ENCODE measurements at regions not wholly inside any gene's neighbourhood (a gene's known extent, or its start where the extent isn't known, plus 50 kb on each side); places are given as distances from the start of the nearest gene placed in this dataset.

DNA sequence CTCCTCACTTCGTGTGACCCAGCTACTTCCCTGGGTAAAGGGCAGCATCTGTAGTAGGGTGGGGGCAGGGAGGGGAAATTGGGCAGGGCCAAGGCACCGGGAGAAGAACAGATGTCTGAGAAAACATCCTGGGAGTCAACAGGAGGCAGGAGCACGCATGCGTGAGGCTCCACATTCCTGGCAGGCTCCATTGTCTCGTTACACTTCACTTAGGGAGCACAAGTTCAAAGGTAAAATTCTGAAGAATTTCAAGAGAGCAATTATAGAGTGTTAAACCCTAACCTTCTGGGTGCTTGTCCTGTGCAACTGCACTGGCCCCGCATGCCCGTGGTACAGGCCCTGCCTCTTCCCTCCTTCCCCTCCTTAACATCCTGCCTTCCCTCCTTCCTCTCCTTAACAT lies 79.6 kb upstream of the POMP start:
- DNase-seq (ENCODE audit: extremely low read depth, insufficient read length) = no peak
- TF ChIP-seq CTCF (IDR thresholded peaks at IDR 0.05; ENCODE audit: insufficient read depth, low read length, poor library complexity, severe bottlenecking) = no peak
- no peaks in the 10 kb centered on the region for H3K27me3 ChIP-seq (replicated peaks; ENCODE audit: control insufficient read depth, insufficient read depth, low read length)
- no peak overlapping the region for H3K4me3 ChIP-seq (replicated peaks; ENCODE audit: low read depth, low read length)
- H3K36me3 ChIP-seq (ENCODE audit: control insufficient read depth, insufficient read depth, low read length) = no peaks in the 10 kb centered on the region

GRCh38 chr13:28576067-28576466 lies 81.1 kb upstream of the FLT1 start:
- no peak for TF ChIP-seq CTCF (IDR thresholded peaks at IDR 0.05; ENCODE audit: insufficient read depth, low read length, poor library complexity, severe bottlenecking)
- H3K27me3 ChIP-seq (replicated peaks; ENCODE audit: control insufficient read depth, insufficient read depth, low read length) = no peaks in the 10 kb centered on the region
- H3K4me3 ChIP-seq (replicated peaks; ENCODE audit: low read depth, low read length) = no peak overlapping the region
- no peaks in the 10 kb centered on the region for H3K36me3 ChIP-seq (ENCODE audit: control insufficient read depth, insufficient read depth, low read length)
- DNase-seq (ENCODE audit: extremely low read depth, insufficient read length) = no peak

- no peak overlapping the region for H3K4me3 ChIP-seq (replicated peaks; ENCODE audit: low read depth, low read length)
- no peak for DNase-seq (ENCODE audit: extremely low read depth, insufficient read length)
- H3K27me3 ChIP-seq (replicated peaks; ENCODE audit: control insufficient read depth, insufficient read depth, low read length) = no peaks in the 10 kb centered on the region
- H3K36me3 ChIP-seq (ENCODE audit: control insufficient read depth, insufficient read depth, low read length) = no peaks in the 10 kb centered on the region
- TF ChIP-seq CTCF (IDR thresholded peaks at IDR 0.05; ENCODE audit: insufficient read depth, low read length, poor library complexity, severe bottlenecking) = no peak
These were observed 80.3 kb upstream of the FLT1 start for GRCh38 chr13:28575200-28575599.

DNA sequence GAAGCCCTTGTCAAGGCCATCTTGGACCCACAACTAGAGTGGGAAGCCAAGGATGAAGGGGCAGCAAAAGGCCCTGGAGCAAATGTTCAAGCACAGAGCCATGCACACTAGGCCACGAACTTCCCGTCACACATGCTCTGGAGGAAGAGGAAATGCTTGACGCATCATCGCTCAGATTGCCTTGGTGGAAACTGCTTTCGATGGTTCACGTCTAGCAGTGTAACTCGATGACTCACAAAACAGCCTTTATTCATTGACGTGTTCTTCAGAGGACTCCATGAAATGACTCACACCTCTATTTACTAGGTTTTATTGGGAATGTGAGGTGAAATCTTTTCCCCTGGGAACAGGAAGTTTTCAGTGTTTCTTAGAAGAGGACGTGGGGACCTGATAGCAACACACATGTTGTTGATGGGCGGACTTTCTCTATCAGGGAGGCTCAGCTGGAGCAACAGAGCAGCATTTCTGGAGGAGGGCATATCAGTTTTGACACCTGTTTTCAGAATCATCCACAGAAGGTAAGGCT lies 79.8 kb upstream of the FLT1 start:
- Histone ChIP-seq H3K27me3 (replicated peaks; ENCODE audit: control insufficient read depth, insufficient read depth, low read length) (no peaks in the 10 kb centered on the region), H3K36me3 (ENCODE audit: control insufficient read depth, insufficient read depth, low read length) (no peaks in the 10 kb centered on the region), H3K4me3 (replicated peaks; ENCODE audit: low read depth, low read length) (no peak overlapping the region)
- peak; percentile 15 for DNase-seq (ENCODE audit: extremely low read depth, insufficient read length)
- no peak for TF ChIP-seq CTCF (IDR thresholded peaks at IDR 0.05; ENCODE audit: insufficient read depth, low read length, poor library complexity, severe bottlenecking)

DNA sequence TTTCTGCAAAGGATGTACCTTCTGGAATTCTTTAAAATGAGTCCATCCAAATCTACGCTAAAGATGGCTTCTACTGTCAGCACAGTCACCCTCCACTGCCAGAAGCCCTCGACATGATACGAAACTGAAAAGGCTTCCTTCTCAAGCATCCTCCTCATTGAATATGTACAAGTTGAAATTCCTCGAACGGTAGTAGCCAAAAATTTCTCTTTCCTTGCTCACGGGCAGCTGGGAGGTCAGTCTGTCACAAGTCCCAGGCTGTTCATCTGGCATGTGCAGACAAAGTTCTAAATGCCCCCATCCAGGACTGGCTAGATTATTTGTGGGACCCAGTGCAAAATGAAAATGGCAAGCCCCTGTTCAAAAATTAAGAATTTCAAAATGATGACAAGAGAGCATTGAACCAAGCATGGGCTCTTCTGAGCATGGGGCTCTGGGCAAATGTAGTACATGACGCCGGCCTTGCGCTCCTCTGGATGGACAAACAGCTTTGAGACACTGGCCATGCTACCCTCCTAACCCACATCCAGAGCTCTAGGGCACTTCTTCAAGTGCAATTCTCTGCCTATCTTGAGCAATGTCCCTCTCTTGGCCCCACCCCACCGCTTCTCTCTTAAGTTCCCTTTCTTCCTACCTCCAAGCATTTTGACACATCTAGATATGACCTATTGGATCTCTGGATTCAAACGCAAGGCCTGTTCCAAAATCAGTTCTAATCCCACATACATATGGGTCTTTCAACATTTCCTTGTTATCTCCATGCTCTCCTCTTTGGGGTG lies 78.9 kb upstream of the FLT1 start:
- no peak for DNase-seq (ENCODE audit: extremely low read depth, insufficient read length)
- TF ChIP-seq CTCF (IDR thresholded peaks at IDR 0.05; ENCODE audit: insufficient read depth, low read length, poor library complexity, severe bottlenecking) = no peak
- Histone ChIP-seq H3K4me3 (replicated peaks; ENCODE audit: low read depth, low read length) (no peak overlapping the region), H3K27me3 (replicated peaks; ENCODE audit: control insufficient read depth, insufficient read depth, low read length) (no peaks in the 10 kb centered on the region), H3K36me3 (ENCODE audit: control insufficient read depth, insufficient read depth, low read length) (no peaks in the 10 kb centered on the region)

Measured in GM06990 (cell line).